ENCODE measurements at regions not wholly inside any gene's neighbourhood (a gene's known extent, or its start where the extent isn't known, plus 50 kb on each side); places are given as distances from the start of the nearest gene placed in this dataset.

DNA sequence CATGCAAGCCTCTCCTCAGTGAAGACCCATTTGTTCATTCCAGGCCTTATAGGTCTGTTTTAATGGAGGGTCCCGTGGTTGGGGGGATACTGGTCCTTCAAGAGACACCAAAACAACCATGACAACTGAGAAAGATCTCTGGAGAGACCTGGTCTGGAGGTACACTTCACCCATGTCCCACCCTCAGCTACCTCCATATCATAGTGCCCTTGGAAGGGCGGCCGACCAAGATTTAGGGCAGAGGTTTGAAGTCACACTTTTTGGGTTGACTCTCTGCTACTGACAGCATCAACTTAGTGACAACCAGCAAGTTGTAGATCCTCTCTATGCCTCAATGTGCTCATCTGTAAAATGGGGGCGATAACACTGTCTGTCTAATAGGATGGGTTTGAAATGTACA, 177.3 kb downstream of the TSHZ3 start:
- H3K27me3 Mint-ChIP-seq: peaks cover 6 to 10% of the 10 kb centered on the region in 2 donors
- POLR2A ChIA-PET: no interaction called here
- H3K36me3 ChIP-seq (ENCODE audit: insufficient read depth, low read length): no peaks in the 10 kb centered on the region

DNA sequence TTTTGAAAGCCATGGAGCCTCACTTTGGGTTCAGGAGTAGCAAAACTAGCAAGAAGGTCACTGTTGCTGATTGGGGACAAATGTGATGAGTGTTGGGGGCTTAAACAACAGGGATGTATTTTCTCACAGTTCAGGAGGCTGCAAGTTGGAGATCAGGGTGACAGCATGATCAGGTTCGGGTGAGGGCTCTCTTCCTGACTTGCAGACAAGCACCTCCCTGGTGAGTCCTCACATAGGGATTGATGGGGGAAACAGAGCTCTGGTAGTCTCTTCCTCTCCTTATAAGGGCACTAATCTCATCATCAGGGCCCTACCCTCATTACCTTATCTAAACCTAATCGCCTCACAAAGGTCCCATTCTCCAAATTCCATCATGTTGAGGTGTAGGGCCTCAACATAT, 179.2 kb downstream of the TSHZ3 start:
- no peaks in the 10 kb centered on the region for H3K4me1 ChIP-seq (ENCODE audit: insufficient read depth, low read length)
- H3K9me3 Mint-ChIP-seq: no peaks in the 10 kb centered on the region
- H3K27ac Mint-ChIP-seq: no peak overlapping the region
- no peak for DNase-seq
- POLR2A ChIA-PET: no interaction called here
- H3K27ac ChIP-seq (ENCODE audit: low read depth, low read length): no peak overlapping the region
- H3K4me1 Mint-ChIP-seq: peaks cover 0 to 1% (median 0%) of the 10 kb centered on the region in 3 donors
- no peaks in the 10 kb centered on the region for H3K27me3 ChIP-seq (ENCODE audit: insufficient read depth, low read length, poor library complexity, severe bottlenecking)
- CTCF ChIA-PET: no interaction called here
- H3K9me3 ChIP-seq (ENCODE audit: low read length): no peaks in the 10 kb centered on the region
- H3K27me3 Mint-ChIP-seq: peaks cover 1 to 9% of the 10 kb centered on the region in 2 donors
- no peak overlapping the region for H3K4me3 ChIP-seq (ENCODE audit: low read length)
- H3K4me3 Mint-ChIP-seq: no peak overlapping the region
- H3K36me3 Mint-ChIP-seq: no peaks in the 10 kb centered on the region
- no peaks in the 10 kb centered on the region for H3K36me3 ChIP-seq (ENCODE audit: insufficient read depth, low read length)

More for the DNA sequence above, 177.3 kb downstream of the TSHZ3 start:
- CTCF ChIA-PET: no interaction called here
- Histone ChIP-seq H3K27ac (ENCODE audit: low read depth, low read length) (no peak overlapping the region), H3K9me3 (ENCODE audit: low read length) (no peaks in the 10 kb centered on the region), H3K4me3 (ENCODE audit: low read length) (no peak overlapping the region), H3K4me1 (ENCODE audit: insufficient read depth, low read length) (no peaks in the 10 kb centered on the region), H3K27me3 (ENCODE audit: insufficient read depth, low read length, poor library complexity, severe bottlenecking) (no peaks in the 10 kb centered on the region)
- Mint-ChIP-seq H3K9me3 (no peaks in the 10 kb centered on the region), H3K4me1 (peaks cover 0 to 1% (median 0%) of the 10 kb centered on the region in 3 donors), H3K27ac (no peak overlapping the region), H3K36me3 (no peaks in the 10 kb centered on the region), H3K4me3 (no peak overlapping the region)
- no peak for DNase-seq

DNA sequence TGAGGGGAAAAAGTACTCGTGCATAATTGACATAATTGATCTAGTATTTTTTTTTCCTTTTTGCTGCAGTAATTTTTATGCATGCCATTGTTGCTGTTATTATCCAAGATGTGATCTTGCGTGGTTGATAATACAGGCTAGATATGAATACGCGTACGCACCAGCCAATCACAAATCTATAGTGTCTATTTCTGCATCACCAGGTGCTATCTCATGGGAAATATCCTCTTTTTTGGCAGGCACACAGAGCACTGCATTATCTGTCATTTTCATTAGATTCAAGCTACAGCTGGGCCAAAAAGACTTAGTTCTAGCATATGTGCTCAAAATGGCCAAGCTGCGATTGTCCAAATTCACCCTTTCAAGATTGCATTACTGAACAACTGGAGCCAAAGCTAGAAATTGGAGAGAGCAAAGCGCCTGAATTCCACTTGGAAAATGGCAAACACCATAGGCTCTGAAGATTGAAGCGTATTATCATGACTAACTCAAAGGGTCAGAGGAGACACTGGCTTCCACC, 181.1 kb downstream of the TSHZ3 start:
- Histone ChIP-seq H3K27me3 (ENCODE audit: insufficient read depth, low read length, poor library complexity, severe bottlenecking) (no peaks in the 10 kb centered on the region), H3K9me3 (ENCODE audit: low read length) (no peaks in the 10 kb centered on the region), H3K36me3 (ENCODE audit: insufficient read depth, low read length) (no peaks in the 10 kb centered on the region), H3K4me1 (ENCODE audit: insufficient read depth, low read length) (no peaks in the 10 kb centered on the region), H3K4me3 (ENCODE audit: low read length) (no peak overlapping the region), H3K27ac (ENCODE audit: low read depth, low read length) (no peak overlapping the region)
- no peak overlapping the region for H3K27ac Mint-ChIP-seq
- POLR2A ChIA-PET: no interaction called here
- no peaks in the 10 kb centered on the region for H3K36me3 Mint-ChIP-seq
- CTCF ChIA-PET: no interaction called here
- H3K9me3 Mint-ChIP-seq: no peaks in the 10 kb centered on the region
- peaks cover 1 to 23% of the 10 kb centered on the region in 2 donors for H3K27me3 Mint-ChIP-seq
- DNase-seq: no peak
- H3K4me3 Mint-ChIP-seq: no peak overlapping the region
- H3K4me1 Mint-ChIP-seq: peaks cover 0 to 1% (median 0%) of the 10 kb centered on the region in 3 donors

DNA sequence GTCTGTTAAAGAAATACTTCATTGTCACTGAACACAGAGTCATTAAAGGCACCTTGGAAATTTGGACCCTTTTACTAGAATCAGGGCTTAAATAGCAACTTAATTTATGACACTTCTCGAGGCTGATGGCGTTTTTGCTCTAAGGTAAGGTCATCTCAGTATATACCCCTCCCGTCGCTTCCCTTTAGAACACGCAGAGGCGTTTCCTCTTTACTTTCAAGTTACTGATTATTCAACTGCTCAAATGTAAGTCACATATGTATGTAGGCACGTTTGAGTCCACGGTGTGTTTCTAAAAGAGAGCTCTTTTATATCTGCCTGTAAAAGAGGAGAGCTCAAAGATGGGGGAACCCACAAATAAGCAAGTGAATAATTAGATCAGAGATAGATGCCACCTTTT, 181.5 kb downstream of the TSHZ3 start:
- no peaks in the 10 kb centered on the region for H3K36me3 Mint-ChIP-seq
- peaks cover 0 to 1% (median 0%) of the 10 kb centered on the region in 3 donors for H3K4me1 Mint-ChIP-seq
- no peaks in the 10 kb centered on the region for H3K4me1 ChIP-seq (ENCODE audit: insufficient read depth, low read length)
- peaks cover 1 to 27% of the 10 kb centered on the region in 2 donors for H3K27me3 Mint-ChIP-seq
- H3K27ac Mint-ChIP-seq: no peak overlapping the region
- ChIA-PET CTCF (no interaction called here), POLR2A (no interaction called here)
- no peaks in the 10 kb centered on the region for H3K9me3 Mint-ChIP-seq
- DNase-seq: no peak
- H3K4me3 Mint-ChIP-seq: no peak overlapping the region
- H3K9me3 ChIP-seq (ENCODE audit: low read length): no peaks in the 10 kb centered on the region
- no peak overlapping the region for H3K4me3 ChIP-seq (ENCODE audit: low read length)
- no peaks in the 10 kb centered on the region for H3K36me3 ChIP-seq (ENCODE audit: insufficient read depth, low read length)
- H3K27ac ChIP-seq (ENCODE audit: low read depth, low read length): no peak overlapping the region
- H3K27me3 ChIP-seq (ENCODE audit: insufficient read depth, low read length, poor library complexity, severe bottlenecking): no peaks in the 10 kb centered on the region

DNA sequence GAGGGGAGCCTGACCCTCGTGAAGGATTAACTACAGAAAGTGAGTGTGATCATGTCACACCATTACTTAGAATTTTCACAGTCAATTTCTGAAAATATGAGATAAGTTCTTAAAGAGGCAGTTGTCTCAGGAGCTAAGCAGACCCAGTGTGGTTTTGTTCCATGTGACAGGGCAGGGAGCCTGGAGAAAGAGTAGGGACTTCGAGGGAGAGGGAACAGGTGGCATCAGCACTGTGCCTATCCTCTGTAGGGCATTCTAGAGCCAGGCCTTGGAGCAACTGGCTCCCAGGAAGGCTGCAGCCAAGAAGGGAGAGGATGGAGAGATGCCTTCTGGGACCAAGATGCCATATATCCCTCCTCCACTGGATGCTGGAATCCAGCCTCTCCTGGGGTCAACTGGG, 183.0 kb downstream of the TSHZ3 start:
- CTCF ChIA-PET: no interaction called here
- Histone ChIP-seq H3K4me1 (ENCODE audit: insufficient read depth, low read length) (no peaks in the 10 kb centered on the region), H3K9me3 (ENCODE audit: low read length) (no peaks in the 10 kb centered on the region), H3K27me3 (ENCODE audit: insufficient read depth, low read length, poor library complexity, severe bottlenecking) (no peaks in the 10 kb centered on the region), H3K36me3 (ENCODE audit: insufficient read depth, low read length) (no peaks in the 10 kb centered on the region), H3K4me3 (ENCODE audit: low read length) (no peak overlapping the region), H3K27ac (ENCODE audit: low read depth, low read length) (no peak overlapping the region)
- Mint-ChIP-seq H3K36me3 (no peaks in the 10 kb centered on the region), H3K4me1 (peaks cover 0 to 1% (median 0%) of the 10 kb centered on the region in 3 donors), H3K9me3 (no peaks in the 10 kb centered on the region), H3K27me3 (peaks cover 1 to 35% of the 10 kb centered on the region in 2 donors), H3K27ac (no peak overlapping the region), H3K4me3 (no peak overlapping the region)
- POLR2A ChIA-PET: no interaction called here
- DNase-seq: no peak

DNA sequence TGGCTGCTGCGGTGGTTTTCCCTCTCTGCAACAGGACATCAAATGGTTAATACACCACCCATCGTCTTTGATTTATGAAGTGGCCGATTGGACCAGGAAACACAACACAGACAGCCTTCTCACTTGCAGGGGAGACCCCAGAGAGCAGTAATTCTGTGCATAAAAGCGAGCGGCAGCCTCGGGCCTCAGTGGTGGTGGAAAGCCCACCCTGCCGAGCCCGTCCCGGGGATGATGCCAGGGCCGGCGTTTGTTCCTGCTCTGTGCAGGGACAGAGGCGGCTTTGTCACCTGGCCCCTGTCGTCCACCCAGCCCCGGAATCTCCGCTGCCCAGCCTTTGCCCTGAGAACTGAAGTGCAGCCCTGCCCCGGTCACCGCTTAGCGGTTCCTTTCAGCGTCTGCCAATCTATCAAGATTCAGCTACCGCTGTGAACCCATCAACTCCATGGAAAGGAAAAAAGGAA, 184.4 kb downstream of the TSHZ3 start:
- Mint-ChIP-seq H3K27me3 (peaks cover 1 to 35% of the 10 kb centered on the region in 2 donors), H3K4me1 (peaks cover 0 to 1% (median 0%) of the 10 kb centered on the region in 3 donors), H3K9me3 (no peaks in the 10 kb centered on the region), H3K36me3 (no peaks in the 10 kb centered on the region), H3K27ac (no peak overlapping the region), H3K4me3 (no peak overlapping the region)
- Histone ChIP-seq H3K36me3 (ENCODE audit: insufficient read depth, low read length) (no peaks in the 10 kb centered on the region), H3K27ac (ENCODE audit: low read depth, low read length) (no peak overlapping the region), H3K27me3 (ENCODE audit: insufficient read depth, low read length, poor library complexity, severe bottlenecking) (no peaks in the 10 kb centered on the region), H3K4me1 (ENCODE audit: insufficient read depth, low read length) (no peaks in the 10 kb centered on the region), H3K4me3 (ENCODE audit: low read length) (no peak overlapping the region), H3K9me3 (ENCODE audit: low read length) (no peaks in the 10 kb centered on the region)
- no peak for DNase-seq
- ChIA-PET POLR2A (no interaction called here), CTCF (no interaction called here)

DNA sequence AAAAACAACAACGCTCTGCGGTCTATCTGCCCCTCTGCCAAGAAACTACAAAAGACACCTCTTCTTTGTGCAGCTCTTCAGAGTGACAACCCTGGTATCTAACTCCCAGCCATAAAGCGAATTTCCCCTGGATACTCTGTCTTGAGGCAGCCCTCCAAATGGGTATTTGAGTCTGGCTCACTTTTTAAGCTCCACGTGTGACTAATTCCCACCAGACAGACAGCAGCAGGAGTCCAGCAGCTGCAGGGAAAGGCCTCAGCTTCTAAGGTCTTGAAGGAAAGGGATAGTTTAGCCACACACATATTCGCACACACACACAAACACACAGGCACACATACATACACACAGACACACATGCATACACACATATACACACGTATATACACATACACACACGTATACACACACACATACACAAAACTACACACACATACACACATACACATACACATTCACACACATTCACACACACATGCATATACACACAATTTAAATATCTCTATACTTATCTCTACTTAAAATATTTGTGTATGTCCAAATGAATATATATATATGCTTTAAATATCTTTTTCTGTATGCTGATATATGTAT, 188.8 kb downstream of the TSHZ3 start:
- no peaks in the 10 kb centered on the region for H3K9me3 ChIP-seq (ENCODE audit: low read length)
- Mint-ChIP-seq H3K9me3 (no peaks in the 10 kb centered on the region), H3K27ac (no peak overlapping the region), H3K27me3 (peaks cover 0 to 30% of the 10 kb centered on the region in 2 donors), H3K4me3 (no peak overlapping the region), H3K36me3 (peaks cover 0 to 4% (median 0%) of the 10 kb centered on the region in 3 donors), H3K4me1 (no peaks in the 10 kb centered on the region)
- CTCF ChIA-PET: no interaction called here
- H3K4me3 ChIP-seq (ENCODE audit: low read length): no peak overlapping the region
- H3K36me3 ChIP-seq (ENCODE audit: insufficient read depth, low read length): no peaks in the 10 kb centered on the region
- H3K27me3 ChIP-seq (ENCODE audit: insufficient read depth, low read length, poor library complexity, severe bottlenecking): no peaks in the 10 kb centered on the region
- H3K4me1 ChIP-seq (ENCODE audit: insufficient read depth, low read length): no peaks in the 10 kb centered on the region
- POLR2A ChIA-PET: no interaction called here
- H3K27ac ChIP-seq (ENCODE audit: low read depth, low read length): no peak overlapping the region
- no peak for DNase-seq

DNA sequence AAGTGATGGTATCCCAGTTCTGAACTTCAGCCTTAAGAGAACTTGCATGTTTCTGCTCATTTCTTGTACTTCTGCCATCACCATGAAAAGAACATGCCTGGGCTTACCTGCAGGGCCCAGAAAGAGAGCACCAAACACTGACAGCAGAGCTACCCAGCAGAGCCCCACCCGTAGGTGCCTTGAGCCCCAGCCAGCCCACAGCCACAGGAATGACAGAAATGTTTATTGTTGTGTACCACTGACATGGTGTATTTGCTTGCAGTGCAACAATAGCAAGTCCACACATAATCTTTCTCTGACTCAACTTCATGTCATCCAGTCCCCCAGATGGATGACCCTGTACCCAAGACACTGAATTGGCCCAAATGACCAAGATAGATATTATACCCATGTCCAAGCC, 195.2 kb downstream of the TSHZ3 start:
- no peak overlapping the region for H3K4me3 Mint-ChIP-seq
- peaks cover 0 to 4% (median 0%) of the 10 kb centered on the region in 3 donors for H3K36me3 Mint-ChIP-seq
- Histone ChIP-seq H3K9me3 (ENCODE audit: low read length) (no peaks in the 10 kb centered on the region), H3K27me3 (ENCODE audit: insufficient read depth, low read length, poor library complexity, severe bottlenecking) (no peaks in the 10 kb centered on the region), H3K27ac (ENCODE audit: low read depth, low read length) (no peak overlapping the region), H3K4me3 (ENCODE audit: low read length) (no peak overlapping the region), H3K4me1 (ENCODE audit: insufficient read depth, low read length) (no peaks in the 10 kb centered on the region), H3K36me3 (ENCODE audit: insufficient read depth, low read length) (no peaks in the 10 kb centered on the region)
- no peak overlapping the region for H3K27ac Mint-ChIP-seq
- ChIA-PET POLR2A (no interaction called here), CTCF (no interaction called here)
- no peaks in the 10 kb centered on the region for H3K9me3 Mint-ChIP-seq
- H3K27me3 Mint-ChIP-seq: peaks cover 3 to 5% of the 10 kb centered on the region in 2 donors
- no peaks in the 10 kb centered on the region for H3K4me1 Mint-ChIP-seq
- no peak for DNase-seq

All from CD8-positive, alpha-beta memory T cell (primary cell).